A549 (cell line): ENCODE measurements at regions not wholly inside any gene's neighbourhood (a gene's known extent, or its start where the extent isn't known, plus 50 kb on each side); places are given as distances from the start of the nearest gene placed in this dataset.

ENCODE experiments used
- BHLHE40 ChIP-seq: IDR thresholded peaks from 2 replicates; pipeline ENCODE4 v1.6.1; 2012; ENCODE audit warnings: low read depth, low read length, inconsistent platforms
- CEBPB ChIP-seq, 2 experiments: fragments of >200 bp in 1 of 2; sonication (Bioruptor Twin) in 1 of 2; formaldehyde crosslinking in 1 of 2; IDR thresholded peaks; 2 replicates each; pipeline ENCODE4 v1.6.1; 2012 to 2016
- CHD2 ChIP-seq: fragments of 150-350 bp; IDR thresholded peaks from 2 replicates; pipeline ENCODE4 v1.6.1; 2014; ENCODE audit warnings: low read length; ENCODE audit not compliant: partially characterized antibody
- CTCF ChIP-seq: fragments of >200 bp; sonication (Bioruptor Twin); formaldehyde crosslinking; IDR thresholded peaks from 3 replicates; pipeline ENCODE4 v1.5.1; 2016
- EHF ChIP-seq: fragments of 250-450 bp; sonication (Bioruptor Pico); IDR thresholded peaks from 2 replicates; pipeline ENCODE4 v1.5.0; 2020; ENCODE audit warnings: mild to moderate bottlenecking
- ELK1 ChIP-seq: fragments of 150-350 bp; IDR thresholded peaks from 2 replicates; pipeline ENCODE4 v1.6.1; 2014; ENCODE audit warnings: low read depth, mild to moderate bottlenecking, low read length
- HOXA7 ChIP-seq: fragments of 250-450 bp; sonication (Bioruptor Pico); IDR thresholded peaks from 2 replicates; pipeline ENCODE4 v1.5.0; 2020; ENCODE audit warnings: mild to moderate bottlenecking, moderate library complexity
- HOXB5 ChIP-seq: fragments of 250-450 bp; sonication (Bioruptor Pico); IDR thresholded peaks from 2 replicates; pipeline ENCODE4 v1.5.0; 2020; ENCODE audit warnings: mild to moderate bottlenecking, moderate library complexity
- KDM1A ChIP-seq: fragments of 200-600 bp; sonication (generic); IDR thresholded peaks from 2 replicates; pipeline ENCODE4 v1.6.1; 2016; ENCODE audit warnings: low read depth, mild to moderate bottlenecking
- MAX ChIP-seq: IDR thresholded peaks from 2 replicates; pipeline ENCODE4 v1.6.1; 2012
- POLR2A ChIP-seq: IDR thresholded peaks from 2 replicates; pipeline ENCODE4 v1.6.1; 2012; ENCODE audit warnings: mild to moderate bottlenecking, low read length
- RCOR1 ChIP-seq: fragments of 150-350 bp; IDR thresholded peaks from 2 replicates; pipeline ENCODE4 v1.6.1; 2014; ENCODE audit warnings: antibody characterized with exemption, low read length, low read depth

- no peak for TF ChIP-seq CTCF
- TF ChIP-seq MAX, result no peak
- TF ChIP-seq POLR2A, result no peak
- TF ChIP-seq BHLHE40, result no peak
- TF ChIP-seq KDM1A, result no peak
- no peak for TF ChIP-seq ELK1
- no peak for TF ChIP-seq CHD2
- no peak for TF ChIP-seq HOXA7 (CRISPR knock-in tag)
- no peak for TF ChIP-seq CEBPB (IDR thresholded peaks at IDR 0.05)
- no peak for TF ChIP-seq RCOR1
- TF ChIP-seq HOXB5 (CRISPR knock-in tag), result no peak
- no peak for TF ChIP-seq EHF (CRISPR knock-in tag)
These were observed 113.3 kb upstream of the DIO2 start for GRCh38 chr14:80324649-80325048.
